HS-5 (cell line): ENCODE measurements at regions not wholly inside any gene's neighbourhood (a gene's known extent, or its start where the extent isn't known, plus 50 kb on each side); places are given as distances from the start of the nearest gene placed in this dataset.
"Not testable (repeated sequence)": the region's sequence is repeated elsewhere in the genome, so short reads cannot be mapped to it uniquely, and the experiment has no call there.

Experiments used
- DNase-seq: peaks from one replicate; pipeline ENCODE4 v3.0.0-alpha.2; 2012; ENCODE audit warnings: low read depth

DNA sequence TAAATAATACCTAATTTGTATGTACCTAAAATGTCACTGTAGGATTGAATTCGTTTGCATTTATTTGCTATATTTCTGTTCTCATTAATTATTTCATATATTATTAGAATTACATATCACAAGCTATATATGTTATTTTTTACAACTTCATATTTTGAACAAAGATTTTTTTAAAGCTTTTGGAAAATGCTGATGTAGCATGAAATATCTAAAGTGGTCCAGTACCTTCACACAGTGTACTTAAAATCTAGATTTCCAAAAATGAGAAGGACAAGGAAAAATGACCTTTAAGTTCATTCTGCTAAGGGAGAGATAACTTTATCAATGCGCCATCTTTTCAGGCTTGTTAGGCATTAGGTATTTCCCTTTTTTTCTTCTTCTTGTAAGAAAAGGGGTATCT is 71.8 kb downstream of the LARP7 start:
- DNase-seq: no peak

GRCh38 chr4:112714922-112715901 is 78.3 kb downstream of the LARP7 start:
- no peak for DNase-seq

GRCh38 chr4:112717856-112718255 is 80.9 kb downstream of the LARP7 start:
- DNase-seq: no peak

DNA sequence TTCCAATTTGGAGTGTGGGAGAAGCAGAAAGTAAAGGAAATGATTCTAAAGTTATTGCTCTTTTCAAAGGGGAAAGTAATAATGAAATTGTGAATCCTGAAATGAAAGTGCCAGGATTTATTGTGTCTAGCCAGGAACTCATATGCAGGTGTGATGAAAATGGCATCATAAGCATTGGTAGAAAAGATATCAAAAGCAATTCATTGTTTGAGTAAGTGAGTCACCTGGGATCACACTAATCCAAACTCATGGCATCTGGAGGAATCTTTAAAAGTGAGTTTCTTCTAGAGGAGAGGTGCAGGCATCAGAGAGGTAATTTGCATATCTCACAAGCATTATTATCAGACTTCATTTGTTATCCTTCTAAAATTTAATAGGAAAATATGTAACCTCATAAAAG is 84.7 kb downstream of the LARP7 start:
- DNase-seq: no peak

DNA sequence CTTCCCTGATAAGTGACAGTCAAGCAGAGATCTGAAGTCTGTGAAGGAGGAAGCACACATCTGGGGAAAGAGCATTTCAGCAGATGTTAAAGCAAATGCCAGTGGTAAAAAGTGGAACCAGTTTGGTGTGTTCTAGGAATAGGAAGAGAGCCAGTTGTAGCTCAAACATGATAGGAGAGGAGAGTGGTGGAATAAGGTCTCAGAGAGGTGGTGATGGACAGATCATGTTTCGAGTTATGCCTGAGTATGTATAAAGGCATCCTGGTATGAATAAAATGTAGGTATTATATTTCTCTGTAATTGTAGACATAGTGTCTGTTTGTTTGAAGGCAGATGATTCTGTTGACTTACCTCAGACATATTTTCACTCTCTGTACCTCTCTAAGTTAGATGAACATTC is 89.1 kb downstream of the LARP7 start:
- no peak for DNase-seq

- DNase-seq: not testable (repeated sequence)
Measured at GRCh38 chr4:112727728-112728127, 90.8 kb downstream of the LARP7 start.

GRCh38 chr4:112731715-112732114 is 94.8 kb downstream of the LARP7 start:
- DNase-seq: no peak

DNA sequence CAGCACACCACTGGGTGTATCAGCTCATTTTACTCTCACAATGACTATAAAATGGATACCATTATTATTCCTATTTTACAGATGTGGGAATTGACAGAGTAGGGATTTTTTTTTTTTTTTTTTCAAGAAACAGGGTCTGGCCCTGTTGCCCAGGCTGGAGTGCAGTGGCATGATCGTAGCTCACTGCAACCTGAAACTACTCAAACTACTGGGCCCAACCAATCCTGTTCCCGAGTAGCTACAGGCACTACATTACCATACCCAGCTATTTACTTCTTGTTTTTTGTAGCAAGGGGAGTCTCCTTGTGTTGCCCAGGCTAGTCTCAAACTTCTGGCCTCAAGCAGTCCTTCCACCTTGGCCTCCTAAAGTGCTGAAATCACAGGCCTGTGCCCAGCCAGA is 95.2 kb downstream of the LARP7 start:
- no peak for DNase-seq

DNA sequence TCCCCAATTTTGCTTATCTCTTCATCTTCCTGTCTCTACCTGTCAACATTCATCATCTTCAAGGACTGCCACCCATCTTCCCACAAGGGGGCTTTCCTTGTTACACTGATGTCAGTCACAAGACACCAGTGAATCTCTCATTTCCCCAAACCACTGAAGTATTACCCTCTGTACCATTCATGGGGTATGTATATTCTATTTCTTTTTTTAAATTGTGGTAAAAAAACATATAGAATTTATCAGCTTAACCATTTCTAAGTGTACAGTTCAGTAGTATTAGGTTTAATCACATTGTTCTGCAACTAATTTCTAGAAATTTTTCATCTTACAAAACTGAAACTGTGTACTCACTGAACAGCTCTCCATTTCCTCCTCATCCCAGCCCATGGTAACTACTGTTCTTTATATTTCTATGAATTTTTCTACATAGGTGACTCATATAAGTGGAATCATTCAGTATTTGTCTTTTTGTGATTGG is 98.6 kb downstream of the LARP7 start:
- peak; percentile 8 for DNase-seq

DNA sequence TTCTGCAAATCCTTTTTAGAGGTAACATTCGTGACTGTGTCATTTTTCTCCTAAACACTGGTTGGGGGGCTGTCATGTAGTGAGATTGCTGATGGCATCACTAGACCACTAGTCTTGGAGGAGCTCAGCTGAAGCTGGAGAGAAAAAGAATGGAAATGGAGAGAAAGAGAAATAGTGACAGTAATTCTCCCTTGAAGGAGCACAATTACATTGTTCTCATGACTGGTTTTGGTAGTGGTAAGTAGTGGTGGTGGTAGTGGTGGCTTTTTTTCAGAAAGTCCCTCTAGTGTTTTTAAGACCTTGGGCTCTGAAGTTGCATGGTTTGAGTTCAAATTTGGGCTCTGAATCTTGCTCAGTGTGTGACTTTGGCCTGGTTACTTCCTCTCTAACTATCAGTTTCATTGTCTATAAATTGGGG is 99.8 kb downstream of the LARP7 start:
- no peak for DNase-seq

DNA sequence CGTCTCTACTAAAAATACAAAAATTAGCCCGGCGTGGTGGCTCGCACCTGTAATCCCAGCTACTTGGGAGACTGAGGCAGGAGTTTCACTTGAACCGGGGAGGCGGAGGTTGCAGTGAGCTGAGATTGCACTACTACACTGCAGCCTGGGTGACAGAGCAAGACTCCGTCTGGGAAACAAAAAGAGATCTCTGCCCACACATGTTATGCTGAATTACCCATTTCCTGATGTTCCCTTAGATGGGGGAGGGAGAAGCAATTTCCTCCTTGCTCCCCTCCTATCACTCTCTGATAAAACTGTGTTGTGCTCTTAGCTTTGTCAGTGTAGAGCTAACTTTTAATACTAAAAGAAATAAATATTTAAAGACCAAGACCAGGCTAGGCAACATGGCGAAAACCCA is 102.5 kb downstream of the LARP7 start:
- DNase-seq: no peak

DNA sequence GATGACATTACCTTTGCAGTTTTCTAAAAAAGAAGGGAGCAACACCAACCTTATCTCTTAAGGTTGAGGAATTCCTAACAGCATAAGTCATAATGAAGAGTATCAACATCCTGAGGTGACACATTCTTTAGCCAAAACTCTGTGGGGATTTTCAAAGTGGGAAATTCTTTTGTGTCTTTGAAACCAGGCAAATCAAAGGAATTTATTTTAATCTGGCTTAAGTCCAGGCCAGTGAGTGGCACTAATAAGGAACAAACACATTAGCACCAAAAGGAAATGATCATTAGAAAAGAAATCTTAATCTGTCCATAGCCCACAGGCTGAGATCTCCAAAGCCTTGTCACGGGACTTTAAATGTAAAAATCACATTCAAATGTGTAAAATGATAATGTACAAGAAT is 110.1 kb downstream of the LARP7 start:
- DNase-seq: no peak

DNA sequence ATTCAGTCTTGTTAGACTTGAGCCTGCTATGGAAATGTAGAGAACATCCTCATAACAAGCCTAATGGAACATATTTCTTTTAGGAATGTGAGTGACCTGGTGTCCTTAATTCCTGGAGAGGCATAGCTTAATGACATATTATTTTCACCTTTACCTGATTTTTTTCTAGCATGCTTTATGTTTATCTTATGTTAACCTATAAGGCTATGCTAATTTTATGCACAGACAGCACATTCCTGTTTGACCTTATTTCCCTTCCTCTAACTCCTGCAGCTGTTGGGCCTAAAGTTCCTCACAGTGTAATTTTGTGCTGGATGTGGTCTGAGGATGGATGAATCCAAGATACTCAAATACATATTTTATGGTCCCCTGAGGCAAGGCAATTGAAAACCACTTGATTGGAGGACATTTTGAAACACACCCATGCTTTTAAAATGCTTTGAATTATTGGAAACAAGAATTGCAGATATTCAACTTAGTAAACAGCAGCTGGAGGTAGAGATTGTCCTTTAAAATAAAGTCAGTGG is 111.5 kb downstream of the LARP7 start:
- no peak for DNase-seq

DNA sequence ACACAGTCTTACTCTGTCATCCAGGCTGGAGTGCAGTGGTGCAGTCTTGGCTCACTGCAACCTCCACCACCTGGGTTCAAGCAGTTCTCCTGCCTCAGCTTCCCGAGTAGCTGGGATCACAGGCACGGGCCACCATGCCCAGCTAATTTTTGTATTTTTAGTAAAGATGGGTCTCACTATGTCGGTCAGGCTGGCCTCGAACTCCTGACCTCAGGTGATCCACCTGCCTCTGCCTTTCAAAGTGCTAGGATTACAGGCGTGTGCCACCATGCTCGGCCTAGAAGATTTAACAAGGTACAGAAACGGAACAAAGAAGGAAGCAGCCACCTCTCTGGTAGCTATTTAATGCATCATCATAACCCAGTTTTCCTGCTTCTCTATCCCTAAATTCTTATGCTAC is 113.8 kb downstream of the LARP7 start:
- DNase-seq: not testable (repeated sequence)

DNA sequence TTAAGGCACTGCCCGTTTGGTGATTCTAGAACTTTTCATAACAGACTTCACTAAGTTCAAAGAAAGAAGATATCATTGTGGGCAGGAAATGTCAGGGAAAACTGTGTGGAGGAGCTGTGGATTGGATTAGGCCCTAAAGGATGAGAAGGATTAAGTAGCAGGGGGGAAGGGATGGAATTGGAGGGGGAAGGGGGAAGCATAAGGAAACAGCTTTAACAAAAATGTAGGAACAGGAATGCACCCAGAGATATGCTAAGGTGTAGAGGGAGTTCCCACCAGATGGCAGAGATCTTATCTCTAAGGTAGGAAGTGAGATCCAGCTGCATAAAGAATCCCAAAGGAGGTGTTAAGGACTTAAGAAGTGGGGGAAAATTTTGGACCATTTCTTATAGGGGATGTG is 114.5 kb downstream of the LARP7 start:
- DNase-seq: no peak

GRCh38 chr4:112752061-112752460 is 115.1 kb downstream of the LARP7 start:
- no peak for DNase-seq

GRCh38 chr4:112752510-112752909 is 115.6 kb downstream of the LARP7 start:
- no peak for DNase-seq

- DNase-seq: no peak
Measured at GRCh38 chr4:112753333-112753732, 116.4 kb downstream of the LARP7 start.

GRCh38 chr4:112759313-112759712 is 122.4 kb downstream of the LARP7 start:
- DNase-seq: no peak

GRCh38 chr4:112765317-112765974 is 128.5 kb downstream of the LARP7 start:
- DNase-seq: no peak

DNA sequence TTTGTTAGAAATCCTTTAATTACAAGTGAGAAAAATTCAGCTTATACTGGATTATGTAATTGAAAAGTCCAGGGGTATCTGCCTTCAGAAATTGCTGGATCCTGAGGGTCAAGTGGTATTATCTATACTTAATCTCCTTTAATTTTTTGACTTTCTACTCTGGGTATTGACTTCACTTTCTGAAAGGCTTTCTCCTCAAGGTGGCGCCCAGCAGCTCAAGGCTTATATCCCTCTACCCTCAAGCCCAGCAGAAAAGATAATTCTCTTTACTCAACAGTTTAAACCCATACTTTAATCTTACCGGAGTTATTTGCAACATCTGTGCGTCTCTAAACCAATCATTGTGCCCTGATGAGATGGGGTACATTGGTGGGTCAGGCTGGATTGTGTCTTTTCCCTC is 129.5 kb downstream of the LARP7 start:
- DNase-seq: no peak

DNA sequence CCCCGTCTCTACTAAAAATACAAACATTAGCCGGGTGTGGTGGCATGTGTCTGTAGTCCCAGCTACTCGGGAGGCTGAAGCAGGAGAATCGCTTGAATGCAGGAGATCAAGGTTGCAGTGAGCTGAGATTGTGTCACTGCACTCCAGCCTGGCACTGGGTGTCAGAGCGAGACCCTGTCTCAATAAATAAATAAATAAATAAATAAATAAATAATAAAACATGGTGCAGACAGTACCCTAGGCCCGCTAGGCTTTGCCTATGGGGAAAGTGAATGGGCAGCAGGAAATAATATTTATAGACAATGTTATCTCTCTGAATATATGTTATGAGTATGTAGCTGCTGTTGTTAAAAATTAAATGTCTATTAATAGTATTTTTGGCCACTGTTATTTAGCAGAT is 130.4 kb downstream of the LARP7 start:
- no peak for DNase-seq

GRCh38 chr4:112770114-112770513 is 133.2 kb downstream of the LARP7 start:
- DNase-seq: no peak
